ENCODE measurements at regions not wholly inside any gene's neighbourhood (a gene's known extent, or its start where the extent isn't known, plus 50 kb on each side); places are given as distances from the start of the nearest gene placed in this dataset.

DNA sequence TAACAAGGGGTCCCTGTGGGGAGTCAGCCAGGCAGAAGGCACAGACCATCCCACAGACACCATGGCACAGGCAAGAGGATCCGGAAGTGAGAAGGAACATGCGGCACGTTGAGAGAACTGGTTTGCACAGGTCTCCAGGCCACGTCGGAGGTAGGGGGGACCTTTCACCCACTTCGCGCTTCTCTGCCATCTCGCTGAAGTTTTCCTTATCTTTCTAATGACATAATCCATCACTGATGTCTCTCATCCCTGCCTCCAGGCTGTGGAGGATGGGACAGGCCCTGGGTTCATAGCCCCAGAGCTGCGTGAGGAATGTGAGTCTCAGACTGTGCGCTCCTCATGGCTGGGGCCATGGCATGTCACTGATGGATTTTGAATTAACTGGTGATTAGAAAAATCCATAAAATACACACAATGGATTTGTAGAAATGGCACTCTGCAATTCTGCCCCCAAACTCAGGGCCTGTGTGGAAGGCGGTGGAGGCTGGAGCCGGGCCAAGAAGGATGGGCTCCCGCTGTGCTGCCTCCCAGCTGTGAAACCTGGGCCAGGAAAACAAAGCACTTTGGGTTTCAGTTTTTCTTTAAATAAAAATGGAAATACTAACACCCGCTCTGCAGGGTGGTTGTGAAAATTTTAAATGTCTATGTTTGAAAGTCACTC, 113.3 kb upstream of the ALKAL2 start:
- TF ChIP-seq, protein P1, sequence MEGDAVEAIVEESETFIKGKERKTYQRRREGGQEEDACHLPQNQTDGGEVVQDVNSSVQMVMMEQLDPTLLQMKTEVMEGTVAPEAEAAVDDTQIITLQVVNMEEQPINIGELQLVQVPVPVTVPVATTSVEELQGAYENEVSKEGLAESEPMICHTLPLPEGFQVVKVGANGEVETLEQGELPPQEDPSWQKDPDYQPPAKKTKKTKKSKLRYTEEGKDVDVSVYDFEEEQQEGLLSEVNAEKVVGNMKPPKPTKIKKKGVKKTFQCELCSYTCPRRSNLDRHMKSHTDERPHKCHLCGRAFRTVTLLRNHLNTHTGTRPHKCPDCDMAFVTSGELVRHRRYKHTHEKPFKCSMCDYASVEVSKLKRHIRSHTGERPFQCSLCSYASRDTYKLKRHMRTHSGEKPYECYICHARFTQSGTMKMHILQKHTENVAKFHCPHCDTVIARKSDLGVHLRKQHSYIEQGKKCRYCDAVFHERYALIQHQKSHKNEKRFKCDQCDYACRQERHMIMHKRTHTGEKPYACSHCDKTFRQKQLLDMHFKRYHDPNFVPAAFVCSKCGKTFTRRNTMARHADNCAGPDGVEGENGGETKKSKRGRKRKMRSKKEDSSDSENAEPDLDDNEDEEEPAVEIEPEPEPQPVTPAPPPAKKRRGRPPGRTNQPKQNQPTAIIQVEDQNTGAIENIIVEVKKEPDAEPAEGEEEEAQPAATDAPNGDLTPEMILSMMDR (IDR thresholded peaks at IDR 0.05 in 2 of 3, conservative IDR thresholded peaks at IDR 0.05 in 1 of 3; ENCODE audit: borderline replicate concordance in 1 of 3, insufficient read depth in 1 of 3, low read depth in 2 of 3, low read length in 2 of 3): no peak
- TF ChIP-seq TCF7L2 (IDR thresholded peaks at IDR 0.05; ENCODE audit: borderline replicate concordance, extremely low read depth, insufficient read depth, insufficient read length) (no peak), POLR2A (IDR thresholded peaks at IDR 0.05; ENCODE audit: borderline replicate concordance, extremely low read depth, insufficient read depth, insufficient read length) (no peak), EZH2 (IDR thresholded peaks at IDR 0.05) (no peak), POLR2AphosphoS5 (IDR thresholded peaks at IDR 0.05; ENCODE audit: low read depth, low read length) (no peak), ZNF274 (IDR thresholded peaks at IDR 0.05; ENCODE audit: low read depth, low read length) (no peak), SIN3A (IDR thresholded peaks at IDR 0.05; ENCODE audit: low read depth) (no peak), CEBPB (IDR thresholded peaks at IDR 0.05; ENCODE audit: low read depth) (no peak)
- TF ChIP-seq, protein P2, sequence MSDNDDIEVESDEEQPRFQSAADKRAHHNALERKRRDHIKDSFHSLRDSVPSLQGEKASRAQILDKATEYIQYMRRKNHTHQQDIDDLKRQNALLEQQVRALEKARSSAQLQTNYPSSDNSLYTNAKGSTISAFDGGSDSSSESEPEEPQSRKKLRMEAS (IDR thresholded peaks at IDR 0.05): no peak

Measured in HCT116 (cell line).